Panc1 (cell line): ENCODE measurements at regions not wholly inside any gene's neighbourhood (a gene's known extent, or its start where the extent isn't known, plus 50 kb on each side); places are given as distances from the start of the nearest gene placed in this dataset.

Source experiments
- ATAC-seq: fragments of 200-7000 bp; cut with Tn5 transposase; 2 replicates; pipeline ENCODE4 v1.9.1; 2020; ENCODE audit warnings: mild to moderate bottlenecking, moderate library complexity
- BruUV-seq: library from RNA; stranded (reverse); fragments of 400-500 nt; replicated peaks from 2 replicates; lab custom pipeline; 2021; lab: Mats Ljungman, UMichigan
- CTCF ChIA-PET: fragments of 300-600 bp; sonication (Branson Sonifier 250); formaldehyde crosslinking; loops from one replicate; lab custom pipeline; 2022; ENCODE audit warnings: antibody characterized with exemption; lab: Charles Lee
- POLR2A ChIA-PET: fragments of 300-600 bp; sonication (Branson Sonifier 250); formaldehyde crosslinking; loops from one replicate; lab custom pipeline; 2022; ENCODE audit warnings: antibody characterized with exemption; lab: Charles Lee
- DNase-seq: peaks from one replicate; pipeline ENCODE4 v3.0.0-alpha.2; 2010; ENCODE audit warnings: low read depth, low spot score
- H3K27ac ChIP-seq: 2 replicates; pipeline ENCODE4 v1.5.1; 2011; ENCODE audit warnings: mild to moderate bottlenecking, low read length, inconsistent platforms
- H3K27me3 ChIP-seq: fragments of 200-500 bp; sonication (Bioruptor generic); 2 replicates; pipeline ENCODE4 v1.6.0; 2014; ENCODE audit warnings: low read length, inconsistent platforms; ENCODE audit not compliant: control insufficient read depth, insufficient read depth
- H3K36me3 ChIP-seq: fragments of 200-500 bp; sonication (Bioruptor generic); 2 replicates; pipeline ENCODE4 v1.5.1; 2014; ENCODE audit warnings: inconsistent platforms, mild to moderate bottlenecking, low read length, moderate library complexity; ENCODE audit not compliant: control insufficient read depth, insufficient read depth
- H3K4me1 ChIP-seq: 2 replicates; pipeline ENCODE4 v1.5.1; 2011; ENCODE audit warnings: inconsistent platforms, mild to moderate bottlenecking, low read length, moderate library complexity; ENCODE audit not compliant: control insufficient read depth, insufficient read depth
- H3K4me3 ChIP-seq, 2 experiments: 2 replicates each; pipeline ENCODE4 v1.5.1; 2011 to 2012; ENCODE audit warnings: low read depth in 2 of 2, low read length in 2 of 2, mild to moderate bottlenecking in 2 of 2, inconsistent platforms in 1 of 2, moderate library complexity in 1 of 2
- H3K9me3 ChIP-seq: fragments of 200-500 bp; sonication (Bioruptor generic); 2 replicates; pipeline ENCODE4 v1.5.1; 2014; ENCODE audit warnings: low read depth, mild to moderate bottlenecking, inconsistent platforms, low read length, moderate library complexity; ENCODE audit not compliant: control insufficient read depth, insufficient read depth
- POLR2AphosphoS5 ChIP-seq: IDR thresholded peaks from 2 replicates; pipeline ENCODE4 v1.6.1; 2012; ENCODE audit warnings: mild to moderate bottlenecking, low read depth, low read length, moderate library complexity
- SIN3A ChIP-seq: IDR thresholded peaks from 2 replicates; pipeline ENCODE4 v1.6.1; 2012; ENCODE audit warnings: low read depth, mild to moderate bottlenecking, low read length, moderate library complexity, borderline replicate concordance; ENCODE audit not compliant: insufficient read depth
- TCF7L2 ChIP-seq: IDR thresholded peaks from 2 replicates; pipeline ENCODE4 v1.6.1; 2011; ENCODE audit warnings: mild to moderate bottlenecking, low read depth, low read length, inconsistent platforms
- in situ Hi-C: cut with HindIII; loops from 2 replicates; pipeline ENCODE4 v1.10.0; 2016; ENCODE audit warnings: low sequenced_read_pairs, low pct_unique_long_range_greater_than_20kb
- intact Hi-C: fragments of 100-400 bp; cut with micrococcal nuclease; formaldehyde crosslinking; loops from one replicate; pipeline ENCODE4 v1.10.0; 2022; ENCODE audit not compliant: unreplicated experiment
- TF ChIP-seq, protein P1 (sequence below): fragments of 450-650 bp; IDR thresholded peaks from 2 replicates; pipeline ENCODE4 v1.5.1; 2017; ENCODE audit warnings: mild to moderate bottlenecking
- TF ChIP-seq, protein P2 (sequence below), 2 experiments: IDR thresholded peaks; 2 replicates each; pipeline ENCODE4 v1.6.1; 2011 to 2012; ENCODE audit warnings: low read depth in 2 of 2, control low read depth in 1 of 2, low read length in 1 of 2, mild to moderate bottlenecking in 1 of 2, moderate library complexity in 1 of 2; ENCODE audit not compliant: insufficient read depth in 1 of 2

DNA sequence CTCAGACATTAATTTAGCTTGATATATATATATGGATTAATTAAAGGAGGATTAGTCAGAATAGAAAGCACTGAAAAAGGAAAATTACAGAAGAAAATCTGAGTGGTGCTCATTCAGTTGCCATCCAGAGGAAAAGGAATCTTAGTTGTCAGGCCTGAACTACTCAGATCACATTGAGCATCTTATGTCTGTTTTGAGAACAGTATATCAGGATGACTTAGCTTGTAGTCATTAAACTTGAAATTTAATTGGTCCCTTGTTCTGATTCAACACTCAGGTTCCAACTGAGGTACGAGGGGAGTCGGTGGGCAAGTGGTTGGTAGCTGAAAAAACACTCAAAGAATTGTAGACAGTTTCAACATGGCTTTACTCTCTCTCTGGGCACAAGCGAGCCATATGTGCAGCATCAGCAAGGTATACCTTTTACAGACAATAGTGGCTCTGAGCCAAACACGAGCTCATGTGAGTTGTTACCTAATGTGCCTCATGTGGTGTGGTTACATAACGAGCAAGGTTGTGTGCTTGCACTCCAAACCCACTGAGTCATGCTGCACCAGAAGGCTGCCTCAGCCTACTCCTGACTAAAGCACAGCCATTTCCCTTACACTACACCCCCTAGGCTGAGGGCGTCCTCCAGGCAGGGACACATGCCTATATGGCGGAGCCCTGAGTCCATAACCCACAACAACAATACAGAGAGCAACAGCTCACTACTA, 73.0 kb upstream of the HMGN3 start:
- Histone ChIP-seq H3K4me1 (no peaks in the 10 kb centered on the region), H3K36me3 (no peaks in the 10 kb centered on the region), H3K9me3 (no peaks in the 10 kb centered on the region), H3K27ac (no peak overlapping the region), H3K4me3 (no peak overlapping the region), H3K27me3 (no peaks in the 10 kb centered on the region; the same call in none of the 2 replicates)
- in situ Hi-C loops, result no loop called here
- no TSS peak for BruUV-seq
- POLR2A ChIA-PET, result no interaction called here
- TF ChIP-seq TCF7L2, result no peak
- TF ChIP-seq, protein P1, sequence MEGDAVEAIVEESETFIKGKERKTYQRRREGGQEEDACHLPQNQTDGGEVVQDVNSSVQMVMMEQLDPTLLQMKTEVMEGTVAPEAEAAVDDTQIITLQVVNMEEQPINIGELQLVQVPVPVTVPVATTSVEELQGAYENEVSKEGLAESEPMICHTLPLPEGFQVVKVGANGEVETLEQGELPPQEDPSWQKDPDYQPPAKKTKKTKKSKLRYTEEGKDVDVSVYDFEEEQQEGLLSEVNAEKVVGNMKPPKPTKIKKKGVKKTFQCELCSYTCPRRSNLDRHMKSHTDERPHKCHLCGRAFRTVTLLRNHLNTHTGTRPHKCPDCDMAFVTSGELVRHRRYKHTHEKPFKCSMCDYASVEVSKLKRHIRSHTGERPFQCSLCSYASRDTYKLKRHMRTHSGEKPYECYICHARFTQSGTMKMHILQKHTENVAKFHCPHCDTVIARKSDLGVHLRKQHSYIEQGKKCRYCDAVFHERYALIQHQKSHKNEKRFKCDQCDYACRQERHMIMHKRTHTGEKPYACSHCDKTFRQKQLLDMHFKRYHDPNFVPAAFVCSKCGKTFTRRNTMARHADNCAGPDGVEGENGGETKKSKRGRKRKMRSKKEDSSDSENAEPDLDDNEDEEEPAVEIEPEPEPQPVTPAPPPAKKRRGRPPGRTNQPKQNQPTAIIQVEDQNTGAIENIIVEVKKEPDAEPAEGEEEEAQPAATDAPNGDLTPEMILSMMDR, result no peak
- TF ChIP-seq SIN3A, result no peak
- TF ChIP-seq, protein P2, sequence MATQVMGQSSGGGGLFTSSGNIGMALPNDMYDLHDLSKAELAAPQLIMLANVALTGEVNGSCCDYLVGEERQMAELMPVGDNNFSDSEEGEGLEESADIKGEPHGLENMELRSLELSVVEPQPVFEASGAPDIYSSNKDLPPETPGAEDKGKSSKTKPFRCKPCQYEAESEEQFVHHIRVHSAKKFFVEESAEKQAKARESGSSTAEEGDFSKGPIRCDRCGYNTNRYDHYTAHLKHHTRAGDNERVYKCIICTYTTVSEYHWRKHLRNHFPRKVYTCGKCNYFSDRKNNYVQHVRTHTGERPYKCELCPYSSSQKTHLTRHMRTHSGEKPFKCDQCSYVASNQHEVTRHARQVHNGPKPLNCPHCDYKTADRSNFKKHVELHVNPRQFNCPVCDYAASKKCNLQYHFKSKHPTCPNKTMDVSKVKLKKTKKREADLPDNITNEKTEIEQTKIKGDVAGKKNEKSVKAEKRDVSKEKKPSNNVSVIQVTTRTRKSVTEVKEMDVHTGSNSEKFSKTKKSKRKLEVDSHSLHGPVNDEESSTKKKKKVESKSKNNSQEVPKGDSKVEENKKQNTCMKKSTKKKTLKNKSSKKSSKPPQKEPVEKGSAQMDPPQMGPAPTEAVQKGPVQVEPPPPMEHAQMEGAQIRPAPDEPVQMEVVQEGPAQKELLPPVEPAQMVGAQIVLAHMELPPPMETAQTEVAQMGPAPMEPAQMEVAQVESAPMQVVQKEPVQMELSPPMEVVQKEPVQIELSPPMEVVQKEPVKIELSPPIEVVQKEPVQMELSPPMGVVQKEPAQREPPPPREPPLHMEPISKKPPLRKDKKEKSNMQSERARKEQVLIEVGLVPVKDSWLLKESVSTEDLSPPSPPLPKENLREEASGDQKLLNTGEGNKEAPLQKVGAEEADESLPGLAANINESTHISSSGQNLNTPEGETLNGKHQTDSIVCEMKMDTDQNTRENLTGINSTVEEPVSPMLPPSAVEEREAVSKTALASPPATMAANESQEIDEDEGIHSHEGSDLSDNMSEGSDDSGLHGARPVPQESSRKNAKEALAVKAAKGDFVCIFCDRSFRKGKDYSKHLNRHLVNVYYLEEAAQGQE (IDR thresholded peaks at IDR 0.05; ENCODE audit: insufficient read depth in 1 of 2, low read depth in 2 of 2, low read length in 1 of 2), result no peak
- TF ChIP-seq POLR2AphosphoS5, result no peak
- CTCF ChIA-PET, result no interaction called here
- intact Hi-C loops, result no loop called here
- DNase-seq (no peak), ATAC-seq (no peak)

DNA sequence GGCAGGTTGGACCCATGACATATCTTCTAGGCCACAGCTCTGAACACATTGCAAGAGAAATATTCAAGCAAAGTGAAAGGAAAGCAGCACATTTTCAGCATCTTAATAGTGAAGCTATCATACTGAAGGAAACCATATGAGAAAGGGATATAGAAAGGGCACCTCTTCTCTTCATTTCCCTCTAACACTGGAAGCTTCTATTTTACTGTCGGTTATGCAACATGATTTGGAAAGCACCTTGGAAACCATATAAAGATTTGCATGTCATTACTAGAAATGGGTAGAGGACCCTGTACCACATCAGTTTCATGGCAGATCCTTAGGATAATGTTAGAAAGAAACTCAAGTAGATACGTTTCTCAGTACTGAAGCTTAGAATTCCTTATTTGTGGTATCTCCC, 70.5 kb upstream of the HMGN3 start:
- intact Hi-C loops, result no loop called here
- Histone ChIP-seq H3K4me3 (no peak overlapping the region), H3K4me1 (no peaks in the 10 kb centered on the region), H3K9me3 (no peaks in the 10 kb centered on the region), H3K27me3 (no peaks in the 10 kb centered on the region; the same call in none of the 2 replicates), H3K27ac (no peak overlapping the region), H3K36me3 (no peaks in the 10 kb centered on the region)
- TF ChIP-seq SIN3A, result no peak
- POLR2A ChIA-PET, result no interaction called here
- in situ Hi-C loops, result no loop called here
- no peak for DNase-seq
- BruUV-seq, result no TSS peak
- no peak for ATAC-seq
- CTCF ChIA-PET, result no interaction called here

DNA sequence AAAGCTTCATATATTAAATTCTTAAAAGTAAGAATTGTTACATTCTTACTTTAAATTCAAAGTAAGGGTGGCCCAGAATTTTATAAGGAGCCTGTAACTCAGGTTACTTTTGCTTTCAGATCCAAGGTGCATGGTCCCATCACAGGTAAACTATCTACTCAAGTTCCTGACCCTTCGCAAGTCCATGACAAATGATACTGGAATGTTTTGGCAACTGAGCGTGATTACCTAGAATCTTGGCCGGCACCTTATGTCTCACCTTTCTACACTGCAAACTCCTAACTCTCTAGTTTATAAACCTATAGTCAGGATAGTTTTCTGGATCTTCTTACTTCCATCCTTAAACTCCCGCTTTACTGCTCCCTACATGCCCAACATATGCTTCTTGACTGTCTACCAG, 67.9 kb upstream of the HMGN3 start:
- TF ChIP-seq, protein P1, result no peak
- TF ChIP-seq, protein P2 (IDR thresholded peaks at IDR 0.05; ENCODE audit: insufficient read depth in 1 of 2, low read depth in 2 of 2, low read length in 1 of 2), result no peak
- TF ChIP-seq TCF7L2, result no peak
- TF ChIP-seq SIN3A, result no peak
- no peak for TF ChIP-seq POLR2AphosphoS5
- BruUV-seq, result no TSS peak
- no peak for ATAC-seq

More for the DNA sequence above, 67.9 kb upstream of the HMGN3 start:
- Histone ChIP-seq H3K4me1 (no peaks in the 10 kb centered on the region), H3K36me3 (no peaks in the 10 kb centered on the region), H3K27me3 (no peaks in the 10 kb centered on the region; the same call in none of the 2 replicates), H3K27ac (no peak overlapping the region), H3K4me3 (no peak overlapping the region), H3K9me3 (no peaks in the 10 kb centered on the region)
- in situ Hi-C loops, result no loop called here
- no peak for DNase-seq
- ChIA-PET CTCF (no interaction called here), POLR2A (no interaction called here)
- intact Hi-C loops, result no loop called here
